HG02981 (cell line): ENCODE measurements at regions not wholly inside any gene's neighbourhood (a gene's known extent, or its start where the extent isn't known, plus 50 kb on each side); places are given as distances from the start of the nearest gene placed in this dataset.
A peak's percentile ranks its signal among the peaks of the same experiment; 100 is the strongest.
"Not testable (repeated sequence)": the region's sequence is repeated elsewhere in the genome, so short reads cannot be mapped to it uniquely, and the experiment has no call there.

Experiments used
- ATAC-seq: cut with Tn5 transposase; IDR thresholded peaks from one replicate; pipeline ENCODE4 v1.9.1; 2021; ENCODE audit warnings: mild to moderate bottlenecking, moderate library complexity; ENCODE audit not compliant: unreplicated experiment

GRCh38 chr2:182594286-182594685, 121.8 kb upstream of the DNAJC10 start:
- ATAC-seq = no peak

DNA sequence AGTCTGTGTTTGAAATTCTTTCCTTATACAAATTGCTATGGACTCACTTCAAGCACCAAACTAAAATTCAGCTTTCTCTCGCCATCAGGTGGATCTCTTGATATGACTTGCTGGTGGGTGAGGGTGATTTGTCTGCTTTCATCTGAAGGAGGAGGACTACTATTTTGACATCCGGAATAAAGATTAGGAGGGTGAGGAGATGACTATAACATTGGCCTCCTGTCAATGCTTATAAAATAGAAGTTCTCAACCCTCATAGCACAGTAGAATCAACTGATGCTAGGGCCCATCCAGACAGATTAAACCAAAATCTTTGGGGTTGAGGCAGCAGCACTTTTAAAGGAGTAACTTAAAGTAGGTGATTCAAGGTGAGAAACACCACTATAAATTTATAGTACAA, 120.4 kb upstream of the DNAJC10 start:
- no peak for ATAC-seq

DNA sequence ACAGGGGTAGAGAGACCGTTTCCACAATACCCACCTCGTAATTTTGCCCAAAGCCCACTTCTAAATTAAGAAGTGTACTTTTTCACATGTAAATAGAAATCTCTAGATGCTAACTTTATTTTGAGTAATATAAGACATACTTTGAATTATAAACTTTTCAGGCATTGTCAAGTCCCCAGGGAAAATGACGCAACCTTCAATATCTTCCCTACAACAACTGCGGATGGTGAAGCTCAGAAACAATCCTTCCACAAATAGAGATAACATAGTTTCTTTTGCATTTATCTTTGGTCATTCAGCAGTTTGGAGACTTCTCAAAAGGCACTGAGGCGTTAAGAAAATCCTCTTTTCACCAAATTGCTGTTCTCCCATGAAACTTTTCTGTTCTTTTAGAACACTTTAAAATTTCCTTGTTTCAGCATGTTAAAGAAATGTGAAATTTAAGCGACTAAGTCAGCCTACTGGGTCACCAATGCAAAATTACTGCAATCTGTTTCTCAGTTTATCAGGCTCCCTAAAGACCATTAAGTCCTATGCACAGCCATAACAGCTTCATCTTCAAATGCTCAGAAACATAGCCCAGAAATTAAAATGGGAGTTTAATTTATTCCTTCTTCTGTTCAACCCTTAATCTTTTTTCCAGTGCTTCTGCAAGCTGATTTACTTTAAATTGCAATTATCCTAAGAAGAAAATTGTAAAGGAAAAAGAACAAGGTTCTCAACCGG, 118.3 kb upstream of the DNAJC10 start:
- no peak for ATAC-seq

- ATAC-seq = no peak
Measured at GRCh38 chr2:182598626-182599025, 117.4 kb upstream of the DNAJC10 start.

DNA sequence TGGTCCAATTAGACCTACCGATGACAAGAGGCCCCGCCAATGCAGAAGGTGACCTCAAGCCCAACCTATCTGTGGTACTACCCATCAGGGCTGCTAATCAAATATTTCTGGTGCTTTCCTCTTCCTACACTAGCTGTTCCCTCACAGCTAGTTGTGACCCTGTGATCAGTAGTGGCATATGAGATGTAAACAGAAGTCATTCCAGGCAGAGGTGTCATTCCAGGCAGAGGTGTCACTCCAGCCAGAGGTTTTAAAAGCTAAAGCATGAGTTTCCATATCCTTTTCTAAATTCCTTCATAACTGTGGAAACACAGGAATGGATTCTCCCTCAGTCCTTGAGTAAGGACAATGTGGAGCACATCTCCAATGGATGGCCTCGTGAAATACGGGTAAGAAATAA, 110.9 kb upstream of the DNAJC10 start:
- ATAC-seq = no peak

- ATAC-seq = peak; percentile 46
Measured at GRCh38 chr2:182606728-182607681, 109.1 kb upstream of the DNAJC10 start.

DNA sequence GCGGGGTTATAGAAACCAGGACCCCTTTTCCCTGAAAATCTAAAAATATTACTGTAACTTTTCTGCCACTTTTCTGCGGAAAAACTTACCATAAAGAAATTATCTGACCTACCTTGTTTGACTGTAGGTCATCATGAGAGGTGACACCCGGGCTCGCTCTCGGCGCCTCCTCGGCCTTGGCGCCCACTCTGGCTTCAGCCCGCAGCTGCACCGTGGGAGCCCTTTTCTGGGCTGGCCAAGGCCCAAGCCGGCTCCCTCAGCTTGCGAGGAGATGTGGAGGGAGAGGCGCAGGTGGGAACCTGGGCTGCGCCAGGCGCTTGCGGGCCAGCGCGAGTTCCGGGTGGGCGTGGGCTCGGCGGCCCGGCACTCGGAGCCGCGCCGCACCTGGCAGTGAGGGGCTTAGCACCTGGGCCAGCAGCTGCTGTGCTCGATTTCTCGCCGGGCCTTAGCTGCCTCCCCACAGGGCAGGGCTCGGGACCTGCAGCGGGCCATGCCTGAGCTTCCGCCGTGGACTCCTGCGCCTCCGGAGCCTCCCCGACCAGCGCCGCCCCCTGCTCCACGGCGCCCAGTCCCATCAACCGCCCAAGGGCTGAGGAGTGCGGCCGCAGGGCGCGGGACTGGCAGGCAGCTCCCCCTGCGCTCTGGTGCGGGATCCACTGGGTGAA, 107.7 kb upstream of the DNAJC10 start:
- ATAC-seq = no peak

DNA sequence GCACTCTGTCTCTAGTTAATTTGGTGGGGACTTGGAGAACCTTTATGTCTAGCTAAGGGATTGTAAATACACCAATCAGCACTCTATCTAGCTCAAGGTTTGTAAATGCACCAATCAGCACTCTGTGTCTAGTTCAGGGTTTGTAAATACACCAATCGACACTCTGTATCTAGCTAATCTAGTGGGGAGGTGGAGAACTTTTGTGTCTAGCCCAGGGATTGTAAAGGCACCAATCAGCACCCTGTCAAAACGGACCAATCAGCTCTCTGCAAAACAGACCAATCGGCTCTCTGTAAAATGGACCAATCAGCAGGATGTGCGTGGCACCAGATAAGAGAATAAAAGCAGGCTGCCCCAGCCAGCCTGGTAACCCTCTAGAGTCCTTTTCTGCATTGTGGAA, 107.1 kb upstream of the DNAJC10 start:
- ATAC-seq = not testable (repeated sequence)

GRCh38 chr2:182610231-182610630, 105.8 kb upstream of the DNAJC10 start:
- ATAC-seq = no peak

GRCh38 chr2:182611009-182611408, 105.0 kb upstream of the DNAJC10 start:
- ATAC-seq = no peak

GRCh38 chr2:182615036-182615435, 101.0 kb upstream of the DNAJC10 start:
- ATAC-seq = no peak

- ATAC-seq = no peak
Measured at GRCh38 chr2:182616471-182617393, 99.3 kb upstream of the DNAJC10 start.

DNA sequence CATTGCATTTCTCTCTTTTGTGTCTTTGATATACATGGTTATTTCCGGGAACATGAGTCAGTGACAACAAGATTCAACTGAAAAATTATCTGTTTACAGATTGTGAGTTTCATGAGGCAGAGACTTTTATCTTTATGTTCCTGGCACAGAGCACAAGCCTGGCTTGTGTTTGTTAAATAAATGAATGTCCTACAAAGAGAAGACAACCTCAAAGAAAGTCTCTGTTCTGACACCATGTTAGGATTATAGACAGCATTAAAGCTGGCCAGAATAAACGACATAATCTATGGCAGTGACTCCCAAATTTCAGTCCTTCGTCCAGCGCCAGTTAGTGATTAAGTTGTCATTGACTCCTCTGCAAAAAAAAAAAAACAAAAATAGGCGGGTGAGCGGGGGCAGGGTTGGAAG, 97.4 kb upstream of the DNAJC10 start:
- no peak for ATAC-seq

GRCh38 chr2:182619276-182619675, 96.8 kb upstream of the DNAJC10 start:
- no peak for ATAC-seq

DNA sequence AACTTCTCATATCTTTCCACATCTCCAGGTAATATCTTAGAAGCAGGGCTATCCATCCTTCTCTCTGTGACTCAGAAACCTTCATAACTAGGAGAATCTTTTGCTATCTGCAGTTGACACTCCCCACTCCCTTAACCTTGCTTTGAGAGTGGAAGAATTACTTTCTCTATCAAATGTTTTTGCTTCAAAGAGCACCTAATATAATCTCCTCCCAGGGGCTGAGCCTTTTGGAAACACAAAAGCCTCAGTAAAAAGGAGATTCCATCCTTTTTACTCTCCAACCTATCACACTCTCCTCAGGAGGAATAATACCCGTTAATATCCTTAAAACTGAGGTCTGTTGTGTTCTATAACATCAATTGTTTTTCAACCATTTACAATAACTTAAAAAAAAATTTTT, 94.9 kb upstream of the DNAJC10 start:
- ATAC-seq = no peak

- ATAC-seq = no peak
Measured at GRCh38 chr2:182621810-182622209, 94.2 kb upstream of the DNAJC10 start.

DNA sequence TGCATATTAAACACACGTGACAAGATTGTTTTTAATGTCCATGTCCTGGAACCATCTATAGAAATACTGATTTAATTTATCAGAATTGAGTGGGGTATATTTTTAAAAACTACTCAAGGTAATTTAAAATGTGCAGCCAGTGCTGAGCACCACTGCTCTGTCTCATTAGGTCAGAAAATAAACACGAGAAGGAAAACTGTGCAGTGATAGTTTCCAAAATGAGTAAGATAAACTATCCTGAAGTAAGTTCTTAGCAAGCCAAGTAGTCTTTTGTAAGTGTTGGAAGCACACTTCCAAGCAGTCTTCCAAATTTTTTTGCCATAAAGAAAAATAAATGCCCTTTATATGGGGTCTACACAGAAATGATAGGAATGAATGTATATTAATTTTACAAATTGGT, 93.8 kb upstream of the DNAJC10 start:
- no peak for ATAC-seq

GRCh38 chr2:182625814-182626213, 90.2 kb upstream of the DNAJC10 start:
- no peak for ATAC-seq

GRCh38 chr2:182628916-182629315, 87.1 kb upstream of the DNAJC10 start:
- ATAC-seq = no peak

- no peak for ATAC-seq
Measured at GRCh38 chr2:182630207-182630606, 85.8 kb upstream of the DNAJC10 start.
